ENCODE measurements at regions not wholly inside any gene's neighbourhood (a gene's known extent, or its start where the extent isn't known, plus 50 kb on each side); places are given as distances from the start of the nearest gene placed in this dataset.
A peak's percentile ranks its signal among the peaks of the same experiment; 100 is the strongest.

DNA sequence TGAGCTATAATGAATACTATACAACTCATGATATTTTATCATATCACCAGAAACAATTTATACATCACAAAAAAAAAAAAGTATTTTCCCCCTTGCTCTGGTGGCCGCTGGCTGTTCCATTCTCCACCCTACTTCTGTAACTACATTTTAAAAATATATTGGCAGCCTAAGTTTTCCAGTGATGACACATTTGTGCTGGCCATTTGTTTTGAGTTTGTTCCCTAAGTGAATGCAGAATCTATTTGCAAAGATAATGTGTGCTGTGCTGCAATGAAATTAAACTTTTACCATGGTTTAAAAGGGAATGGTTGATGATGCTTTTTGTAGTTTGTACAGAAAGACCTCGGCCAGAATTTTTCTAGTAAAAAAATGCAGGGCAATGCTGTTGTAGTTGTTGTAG is 1092.8 kb downstream of the TMTC2 start:
- H3K4me1 ChIP-seq = no peaks in the 10 kb centered on the region
- H3K27ac ChIP-seq = no peak overlapping the region
- H3K4me3 ChIP-seq = no peak overlapping the region
- TF ChIP-seq, protein P1, sequence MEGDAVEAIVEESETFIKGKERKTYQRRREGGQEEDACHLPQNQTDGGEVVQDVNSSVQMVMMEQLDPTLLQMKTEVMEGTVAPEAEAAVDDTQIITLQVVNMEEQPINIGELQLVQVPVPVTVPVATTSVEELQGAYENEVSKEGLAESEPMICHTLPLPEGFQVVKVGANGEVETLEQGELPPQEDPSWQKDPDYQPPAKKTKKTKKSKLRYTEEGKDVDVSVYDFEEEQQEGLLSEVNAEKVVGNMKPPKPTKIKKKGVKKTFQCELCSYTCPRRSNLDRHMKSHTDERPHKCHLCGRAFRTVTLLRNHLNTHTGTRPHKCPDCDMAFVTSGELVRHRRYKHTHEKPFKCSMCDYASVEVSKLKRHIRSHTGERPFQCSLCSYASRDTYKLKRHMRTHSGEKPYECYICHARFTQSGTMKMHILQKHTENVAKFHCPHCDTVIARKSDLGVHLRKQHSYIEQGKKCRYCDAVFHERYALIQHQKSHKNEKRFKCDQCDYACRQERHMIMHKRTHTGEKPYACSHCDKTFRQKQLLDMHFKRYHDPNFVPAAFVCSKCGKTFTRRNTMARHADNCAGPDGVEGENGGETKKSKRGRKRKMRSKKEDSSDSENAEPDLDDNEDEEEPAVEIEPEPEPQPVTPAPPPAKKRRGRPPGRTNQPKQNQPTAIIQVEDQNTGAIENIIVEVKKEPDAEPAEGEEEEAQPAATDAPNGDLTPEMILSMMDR (IDR thresholded peaks at IDR 0.05) = no peak
- no peak for TF ChIP-seq POLR2A (IDR thresholded peaks at IDR 0.05)
- no peaks in the 10 kb centered on the region for H3K9me3 ChIP-seq
- DNase-seq (no peak), ATAC-seq (no peak)
- H3K36me3 ChIP-seq = no peaks in the 10 kb centered on the region
- 65% methylated on average over 2 of the region's 2 CpGs for WGBS (ENCODE audit: insufficient coverage, low coverage, low lambda C conversion rate, missing lambda C conversion rate)
- intact Hi-C loops (cut with DNase I) = no loop called here
- H3K27me3 ChIP-seq = no peaks in the 10 kb centered on the region

- TF ChIP-seq, protein P1 (IDR thresholded peaks at IDR 0.05) = no peak
- TF ChIP-seq POLR2A (IDR thresholded peaks at IDR 0.05) = no peak
- DNase-seq (no peak), ATAC-seq (no peak)
- no peaks in the 10 kb centered on the region for H3K36me3 ChIP-seq
- no peaks in the 10 kb centered on the region for H3K27me3 ChIP-seq
- peaks cover 0 to 15% (median 0%) of the 10 kb centered on the region in 4 donors for H3K4me1 ChIP-seq
- no peaks in the 10 kb centered on the region for H3K9me3 ChIP-seq
- intact Hi-C loops (cut with DNase I) = no loop called here
- no peak overlapping the region for H3K27ac ChIP-seq
- H3K4me3 ChIP-seq = no peak overlapping the region
- 80% methylated on average over 3 of the region's 3 CpGs for WGBS (ENCODE audit: insufficient coverage, low coverage, low lambda C conversion rate, missing lambda C conversion rate)
These were observed 1082.4 kb downstream of the TMTC2 start for GRCh38 chr12:83769151-83769550.

DNA sequence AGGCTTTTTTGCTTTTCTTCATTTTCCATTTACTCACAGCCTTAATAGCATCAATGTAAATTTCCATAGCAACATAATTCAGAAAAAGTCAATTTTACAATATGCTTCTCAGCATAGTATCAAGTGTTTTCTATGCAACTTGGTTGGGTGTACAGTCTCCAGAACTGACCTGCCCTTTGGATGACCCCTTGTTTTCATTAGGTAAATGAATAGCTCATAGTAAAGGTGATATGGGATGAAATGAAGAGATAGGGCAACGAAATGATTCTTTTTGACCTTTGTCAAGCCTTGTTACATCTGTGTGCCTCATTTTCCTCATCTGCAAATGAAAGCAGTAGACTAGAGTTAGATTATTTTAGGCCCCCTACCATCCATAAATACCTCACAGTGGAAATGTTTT is 1081.0 kb downstream of the TMTC2 start:
- no peaks in the 10 kb centered on the region for H3K27me3 ChIP-seq
- ATAC-seq (peak; percentile 70 to 89 (median 81)), DNase-seq (no peak)
- WGBS (ENCODE audit: insufficient coverage, low coverage, low lambda C conversion rate, missing lambda C conversion rate) = 13% methylated on average over 1 of the region's 1 CpG
- H3K4me1 ChIP-seq = peaks cover 0 to 15% (median 0%) of the 10 kb centered on the region in 4 donors
- intact Hi-C loops (cut with DNase I) = no loop called here
- H3K36me3 ChIP-seq = no peaks in the 10 kb centered on the region
- no peak overlapping the region for H3K4me3 ChIP-seq
- peak overlapping the region in 1 of 3 donors; percentile 12 for H3K27ac ChIP-seq
- H3K9me3 ChIP-seq = no peaks in the 10 kb centered on the region
- TF ChIP-seq, protein P1 (IDR thresholded peaks at IDR 0.05) = no peak

DNA sequence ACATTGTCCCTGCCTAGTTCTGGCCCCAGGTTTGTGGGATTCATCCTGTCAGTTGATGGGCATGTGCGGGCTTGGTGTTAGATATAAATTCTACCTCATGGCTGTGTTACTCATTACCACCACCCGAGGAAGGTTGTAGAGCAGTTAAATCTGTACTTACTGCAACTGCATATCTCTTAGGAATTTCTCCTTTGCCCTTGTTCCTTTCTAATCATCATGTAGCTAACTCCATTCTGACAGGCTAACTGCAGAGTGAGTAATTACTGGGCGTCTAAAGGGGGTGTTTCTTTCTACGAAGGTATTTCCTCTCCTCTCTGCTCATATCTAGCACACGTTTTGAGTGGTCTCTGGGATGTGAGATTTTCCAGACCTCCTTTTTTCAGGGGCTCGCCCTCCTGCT is 1076.7 kb downstream of the TMTC2 start:
- 60% methylated on average over 6 of the region's 6 CpGs for WGBS (ENCODE audit: insufficient coverage, low coverage, low lambda C conversion rate, missing lambda C conversion rate)
- DNase-seq (no peak), ATAC-seq (no peak)
- Histone ChIP-seq H3K9me3 (no peaks in the 10 kb centered on the region), H3K4me3 (no peak overlapping the region), H3K36me3 (no peaks in the 10 kb centered on the region), H3K27ac (no peak overlapping the region), H3K4me1 (peaks cover 0 to 15% (median 0%) of the 10 kb centered on the region in 4 donors), H3K27me3 (no peaks in the 10 kb centered on the region)
- intact Hi-C loops (cut with DNase I) = no loop called here
- no peak for TF ChIP-seq POLR2A (IDR thresholded peaks at IDR 0.05)
- TF ChIP-seq, protein P1 (IDR thresholded peaks at IDR 0.05) = no peak

GRCh38 chr12:83759906-83760305 is 1073.2 kb downstream of the TMTC2 start:
- ATAC-seq (no peak), DNase-seq (no peak)
- WGBS (ENCODE audit: insufficient coverage, low coverage, low lambda C conversion rate, missing lambda C conversion rate) = 65% methylated on average over 2 of the region's 2 CpGs
- H3K36me3 ChIP-seq = no peaks in the 10 kb centered on the region
- no peaks in the 10 kb centered on the region for H3K27me3 ChIP-seq
- TF ChIP-seq POLR2A (IDR thresholded peaks at IDR 0.05) = no peak
- TF ChIP-seq, protein P1 (IDR thresholded peaks at IDR 0.05) = no peak
- H3K9me3 ChIP-seq = no peaks in the 10 kb centered on the region
- H3K4me1 ChIP-seq = no peaks in the 10 kb centered on the region
- intact Hi-C loops (cut with DNase I) = no loop called here
- no peak overlapping the region for H3K27ac ChIP-seq
- H3K4me3 ChIP-seq = no peak overlapping the region

All from right lobe of liver (tissue), 6 donors.